Tibial nerve (tissue), 3 donors: ENCODE measurements at regions not wholly inside any gene's neighbourhood (a gene's known extent, or its start where the extent isn't known, plus 50 kb on each side); places are given as distances from the start of the nearest gene placed in this dataset.

ENCODE experiments used
- POLR2A ChIP-seq, 2 donors: fragments of 450-650 bp; IDR thresholded peaks; one replicate each; pipeline ENCODE4 v1.6.1; 2017; ENCODE audit warnings: antibody characterized with exemption in 2 of 2, mild to moderate bottlenecking in 2 of 2, moderate library complexity in 2 of 2
- TF ChIP-seq, protein P1 (sequence below), 5 experiments: fragments of 200-600 bp in 3 of 5; fragments of 450-650 bp in 2 of 5; sonication (generic) in 3 of 5; IDR thresholded peaks; one replicate each; pipeline ENCODE4 v1.5.1; 2016 to 2019; ENCODE audit warnings: antibody characterized with exemption in 5 of 5, mild to moderate bottlenecking in 3 of 5, moderate library complexity in 2 of 5

DNA sequence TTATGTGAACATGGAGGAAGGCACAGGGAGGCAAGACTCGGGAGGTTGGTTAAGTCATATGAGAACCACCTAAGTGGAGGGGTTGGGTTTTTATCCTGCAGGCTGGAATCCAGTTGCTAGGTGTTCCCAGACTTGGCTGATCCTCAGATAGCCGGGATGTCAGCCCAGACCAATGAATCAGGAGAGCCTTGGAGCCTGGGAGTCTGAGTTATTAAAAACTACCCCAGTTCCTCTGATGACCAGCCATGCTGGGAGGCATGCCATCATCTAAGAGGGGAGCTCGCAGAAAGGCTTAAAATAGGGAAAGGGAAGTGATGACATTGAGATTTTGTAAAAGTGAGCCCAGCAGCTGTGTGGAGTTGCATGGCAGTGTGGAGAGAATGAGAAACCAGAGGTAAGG, 238.1 kb downstream of the ZNF248 start:
- TF ChIP-seq, protein P1, sequence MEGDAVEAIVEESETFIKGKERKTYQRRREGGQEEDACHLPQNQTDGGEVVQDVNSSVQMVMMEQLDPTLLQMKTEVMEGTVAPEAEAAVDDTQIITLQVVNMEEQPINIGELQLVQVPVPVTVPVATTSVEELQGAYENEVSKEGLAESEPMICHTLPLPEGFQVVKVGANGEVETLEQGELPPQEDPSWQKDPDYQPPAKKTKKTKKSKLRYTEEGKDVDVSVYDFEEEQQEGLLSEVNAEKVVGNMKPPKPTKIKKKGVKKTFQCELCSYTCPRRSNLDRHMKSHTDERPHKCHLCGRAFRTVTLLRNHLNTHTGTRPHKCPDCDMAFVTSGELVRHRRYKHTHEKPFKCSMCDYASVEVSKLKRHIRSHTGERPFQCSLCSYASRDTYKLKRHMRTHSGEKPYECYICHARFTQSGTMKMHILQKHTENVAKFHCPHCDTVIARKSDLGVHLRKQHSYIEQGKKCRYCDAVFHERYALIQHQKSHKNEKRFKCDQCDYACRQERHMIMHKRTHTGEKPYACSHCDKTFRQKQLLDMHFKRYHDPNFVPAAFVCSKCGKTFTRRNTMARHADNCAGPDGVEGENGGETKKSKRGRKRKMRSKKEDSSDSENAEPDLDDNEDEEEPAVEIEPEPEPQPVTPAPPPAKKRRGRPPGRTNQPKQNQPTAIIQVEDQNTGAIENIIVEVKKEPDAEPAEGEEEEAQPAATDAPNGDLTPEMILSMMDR (IDR thresholded peaks at IDR 0.05): no peak
- TF ChIP-seq POLR2A (IDR thresholded peaks at IDR 0.05): no peak
